RWPE1 (cell line): ENCODE measurements at regions not wholly inside any gene's neighbourhood (a gene's known extent, or its start where the extent isn't known, plus 50 kb on each side); places are given as distances from the start of the nearest gene placed in this dataset.

Experiments used
- CTCF ChIA-PET: fragments of 350-600 bp; sonication (Branson Sonifier 250); formaldehyde crosslinking; extraction: SDS; loops from one replicate; lab custom pipeline; 2021; lab: Yijun Ruan, JAX
- POLR2A ChIA-PET: fragments of 400-600 bp; formaldehyde crosslinking; extraction: SDS; loops from one replicate; lab custom pipeline; 2020; ENCODE audit warnings: antibody characterized with exemption; ENCODE audit not compliant: low non-redundant PET; lab: Yijun Ruan, JAX
- DNase-seq: peaks from one replicate; pipeline ENCODE4 v3.0.0; 2012; ENCODE audit warnings: low spot score
- H3K27ac ChIP-seq: fragments of 450-650 bp; 2 replicates; pipeline ENCODE4 v1.5.1; 2017
- CTCF ChIP-seq: fragments of 450-650 bp; conservative IDR thresholded peaks from 2 replicates; pipeline ENCODE4 v1.5.1; 2017; ENCODE audit warnings: low read depth, mild to moderate bottlenecking

DNA sequence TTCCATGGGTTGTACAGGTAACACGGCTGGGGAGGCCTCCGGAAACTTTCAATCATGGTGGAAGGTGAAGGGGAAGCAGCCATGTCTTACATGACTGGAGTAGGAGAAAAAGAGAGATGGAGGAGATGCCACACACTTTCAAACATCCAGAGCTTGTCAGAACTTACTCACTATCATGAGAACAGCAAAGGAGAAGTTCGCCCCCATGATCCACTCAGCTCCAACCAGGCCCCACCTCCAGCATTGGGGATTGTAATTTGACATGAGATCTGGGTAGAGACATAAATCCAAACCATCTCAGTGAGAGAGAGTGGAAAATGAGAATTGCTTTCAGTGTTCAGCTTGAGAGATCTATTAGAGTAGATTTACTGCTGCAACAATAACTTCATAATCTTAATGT is 210.9 kb downstream of the NDFIP2 start:
- no peak overlapping the region for H3K27ac ChIP-seq
- CTCF ChIA-PET, result no interaction called here
- POLR2A ChIA-PET, result no interaction called here
- TF ChIP-seq CTCF, result no peak
- no peak for DNase-seq

DNA sequence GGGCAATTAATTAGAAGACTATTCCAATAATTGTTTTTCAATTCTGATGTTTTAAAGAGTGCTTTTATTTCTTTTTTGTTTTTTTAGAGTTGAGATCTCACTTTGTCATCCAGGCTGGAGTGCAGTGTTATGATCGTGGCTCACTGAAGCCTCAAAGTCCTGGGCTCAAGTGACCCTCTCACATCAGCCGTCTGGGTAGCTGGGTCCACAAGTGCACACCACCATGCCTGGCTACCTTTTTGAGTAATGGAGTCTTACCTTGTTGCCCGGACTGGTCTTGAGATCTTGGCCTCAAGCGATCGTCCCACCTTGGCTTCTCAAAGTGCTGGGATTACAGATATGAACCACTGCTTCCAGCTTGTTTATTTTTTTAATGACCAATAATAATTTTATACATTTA is 207.8 kb downstream of the NDFIP2 start:
- no peak for TF ChIP-seq CTCF
- POLR2A ChIA-PET, result no interaction called here
- DNase-seq, result no peak
- H3K27ac ChIP-seq, result no peak overlapping the region
- CTCF ChIA-PET, result interaction anchor here (1.6 kb wide), 1 partner anchor 654 kb away, joined by 3 read pairs; no protein-coding TSS in a partner anchor

- CTCF ChIA-PET, result no interaction called here
- no peak overlapping the region for H3K27ac ChIP-seq
- TF ChIP-seq CTCF, result no peak
- POLR2A ChIA-PET, result no interaction called here
- no peak for DNase-seq
Measured at GRCh38 chr13:79686441-79686840, 205.5 kb downstream of the NDFIP2 start.

GRCh38 chr13:79684371-79684770 is 203.4 kb downstream of the NDFIP2 start:
- POLR2A ChIA-PET, result no interaction called here
- DNase-seq, result no peak
- CTCF ChIA-PET, result no interaction called here
- no peak for TF ChIP-seq CTCF
- no peak overlapping the region for H3K27ac ChIP-seq

GRCh38 chr13:79682164-79682563 is 201.2 kb downstream of the NDFIP2 start:
- DNase-seq, result no peak
- no peak overlapping the region for H3K27ac ChIP-seq
- POLR2A ChIA-PET, result no interaction called here
- no peak for TF ChIP-seq CTCF
- CTCF ChIA-PET, result no interaction called here

- CTCF ChIA-PET, result interaction anchor here (1.0 kb wide), 1 partner anchor 9 kb away, joined by 4 read pairs; no protein-coding TSS in a partner anchor
- no peak for TF ChIP-seq CTCF
- H3K27ac ChIP-seq, result no peak overlapping the region
Measured at GRCh38 chr13:79681069-79681468, 200.1 kb downstream of the NDFIP2 start.

More at GRCh38 chr13:79681069-79681468, 200.1 kb downstream of the NDFIP2 start:
- POLR2A ChIA-PET, result no interaction called here
- DNase-seq, result no peak
